ENCODE measurements at regions not wholly inside any gene's neighbourhood (a gene's known extent, or its start where the extent isn't known, plus 50 kb on each side); places are given as distances from the start of the nearest gene placed in this dataset.

DNA sequence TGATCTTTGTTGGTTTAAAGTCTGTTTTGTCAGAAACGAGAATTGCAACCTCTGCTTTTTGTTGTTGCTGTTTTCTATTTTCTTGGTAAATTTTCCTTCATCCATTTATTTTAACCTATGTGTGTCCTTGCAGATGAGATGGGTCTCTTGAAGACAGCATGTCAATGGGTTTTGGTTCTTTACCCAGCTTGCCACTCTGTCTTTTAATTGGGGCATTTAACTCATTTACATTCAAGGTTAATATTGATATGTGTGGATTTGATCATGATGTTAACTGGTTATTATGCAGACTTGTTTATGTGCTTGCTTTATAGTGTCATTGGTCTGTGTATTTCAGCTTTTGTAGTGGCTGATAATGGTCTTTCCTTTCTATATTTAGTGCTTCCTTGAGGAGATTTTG lies 327.9 kb upstream of the SYT4 start:
- H3K9me3 ChIP-seq (replicated peaks in 1 of 2; ENCODE audit: control insufficient read depth in 2 of 2, insufficient read depth in 1 of 2, low read depth in 1 of 2, low read length in 2 of 2) = peaks cover 0 to 2% of the 10 kb centered on the region in 2 donors
- no peak overlapping the region for H2BK15ac ChIP-seq (ENCODE audit: low read length)
- no peak overlapping the region for H3K18ac ChIP-seq (ENCODE audit: low read length)
- H2AK5ac ChIP-seq (ENCODE audit: low read depth, low read length) = no peak overlapping the region
- no peak overlapping the region for H2BK12ac ChIP-seq (ENCODE audit: low read length)
- no peaks in the 10 kb centered on the region for H3K36me3 ChIP-seq (replicated peaks in 1 of 2; ENCODE audit: control insufficient read depth in 2 of 2, insufficient read depth in 2 of 2, low read length in 2 of 2)
- H2BK5ac ChIP-seq (ENCODE audit: low read length) = no peak overlapping the region
- no peak overlapping the region for H3K4ac ChIP-seq (ENCODE audit: low read length)
- H2AFZ ChIP-seq (ENCODE audit: low read length) = no peak overlapping the region
- H4K8ac ChIP-seq (ENCODE audit: low read depth, low read length) = no peak overlapping the region
- H3K9ac ChIP-seq (ENCODE audit: low read depth, low read length, poor library complexity) = no peak overlapping the region
- peaks cover 0 to 9% (median 0%) of the 10 kb centered on the region in 3 experiments for H3K27me3 ChIP-seq (ENCODE audit: control insufficient read depth in 3 of 3, insufficient read depth in 3 of 3, low read depth in 1 of 3, low read length in 3 of 3)
- no peak overlapping the region for H3K23ac ChIP-seq (ENCODE audit: low read depth, low read length, poor library complexity)
- no peaks in the 10 kb centered on the region for H3K4me1 ChIP-seq (ENCODE audit: control insufficient read depth in 2 of 2, insufficient read depth in 1 of 2, low read depth in 1 of 2, low read length in 2 of 2)
- no peaks in the 10 kb centered on the region for H3K79me1 ChIP-seq (ENCODE audit: low read depth, low read length)
- no peak overlapping the region for H3K27ac ChIP-seq (replicated peaks; ENCODE audit: low read length)
- no peak overlapping the region for H4K91ac ChIP-seq (ENCODE audit: low read depth, low read length, poor library complexity)
- no peak overlapping the region for H2BK120ac ChIP-seq (ENCODE audit: low read depth, low read length)
- H3K14ac ChIP-seq (ENCODE audit: low read length) = no peak overlapping the region
- no peak overlapping the region for H3K4me2 ChIP-seq (ENCODE audit: insufficient read depth, low read length, poor library complexity, severe bottlenecking)
- DNase-seq (ENCODE audit: low spot score) = no peak
- H3K4me3 ChIP-seq (ENCODE audit: low read length in 2 of 2) = no peak overlapping the region
- WGBS, 2 donors (ENCODE audit: extremely low coverage in 2 of 2, insufficient read length in 2 of 2, insufficient replicate concordance in 1 of 2) = no CpG with 5 or more reads among the region's 1 CpG

GRCh38 chr18:43606795-43607194 lies 329.5 kb upstream of the SYT4 start:
- H4K91ac ChIP-seq (ENCODE audit: low read depth, low read length, poor library complexity) = no peak overlapping the region
- no peak overlapping the region for H3K9ac ChIP-seq (ENCODE audit: low read depth, low read length, poor library complexity)
- no peak overlapping the region for H2AK5ac ChIP-seq (ENCODE audit: low read depth, low read length)
- H2BK15ac ChIP-seq (ENCODE audit: low read length) = no peak overlapping the region
- H3K14ac ChIP-seq (ENCODE audit: low read length) = no peak overlapping the region
- no peak overlapping the region for H2AFZ ChIP-seq (ENCODE audit: low read length)
- H3K4me2 ChIP-seq (ENCODE audit: insufficient read depth, low read length, poor library complexity, severe bottlenecking) = no peak overlapping the region
- H3K23ac ChIP-seq (ENCODE audit: low read depth, low read length, poor library complexity) = no peak overlapping the region
- H2BK12ac ChIP-seq (ENCODE audit: low read length) = no peak overlapping the region
- peaks cover 0 to 2% of the 10 kb centered on the region in 2 donors for H3K9me3 ChIP-seq (replicated peaks in 1 of 2; ENCODE audit: control insufficient read depth in 2 of 2, insufficient read depth in 1 of 2, low read depth in 1 of 2, low read length in 2 of 2)
- H3K79me1 ChIP-seq (ENCODE audit: low read depth, low read length) = no peaks in the 10 kb centered on the region
- H3K36me3 ChIP-seq (replicated peaks in 1 of 2; ENCODE audit: control insufficient read depth in 2 of 2, insufficient read depth in 2 of 2, low read length in 2 of 2) = no peaks in the 10 kb centered on the region
- H4K8ac ChIP-seq (ENCODE audit: low read depth, low read length) = no peak overlapping the region
- no peak for DNase-seq (ENCODE audit: low spot score)
- H3K4me1 ChIP-seq (ENCODE audit: control insufficient read depth in 2 of 2, insufficient read depth in 1 of 2, low read depth in 1 of 2, low read length in 2 of 2) = no peaks in the 10 kb centered on the region
- peaks cover 0 to 13% (median 0%) of the 10 kb centered on the region in 3 experiments for H3K27me3 ChIP-seq (ENCODE audit: control insufficient read depth in 3 of 3, insufficient read depth in 3 of 3, low read depth in 1 of 3, low read length in 3 of 3)
- no CpG with 5 or more reads among the region's 5 CpGs for WGBS, 2 donors (ENCODE audit: extremely low coverage in 2 of 2, insufficient read length in 2 of 2, insufficient replicate concordance in 1 of 2)
- no peak overlapping the region for H2BK120ac ChIP-seq (ENCODE audit: low read depth, low read length)
- peak overlapping the region in 1 of 2 donors; percentile 47 for H3K4me3 ChIP-seq (ENCODE audit: low read length in 2 of 2)
- no peak overlapping the region for H3K4ac ChIP-seq (ENCODE audit: low read length)
- H2BK5ac ChIP-seq (ENCODE audit: low read length) = no peak overlapping the region
- H3K27ac ChIP-seq (replicated peaks; ENCODE audit: low read length) = no peak overlapping the region
- peak overlapping the region; percentile 25 for H3K18ac ChIP-seq (ENCODE audit: low read length)

- no peak overlapping the region for H2BK5ac ChIP-seq (ENCODE audit: low read length)
- DNase-seq (ENCODE audit: low spot score) = peak; percentile 45
- no peak overlapping the region for H2BK12ac ChIP-seq (ENCODE audit: low read length)
- no peak overlapping the region for H3K4me3 ChIP-seq (ENCODE audit: low read length in 2 of 2)
- no peaks in the 10 kb centered on the region for H3K79me1 ChIP-seq (ENCODE audit: low read depth, low read length)
- H4K91ac ChIP-seq (ENCODE audit: low read depth, low read length, poor library complexity) = no peak overlapping the region
- no peak overlapping the region for H4K8ac ChIP-seq (ENCODE audit: low read depth, low read length)
- no peaks in the 10 kb centered on the region for H3K9me3 ChIP-seq (replicated peaks in 1 of 2; ENCODE audit: control insufficient read depth in 2 of 2, insufficient read depth in 1 of 2, low read depth in 1 of 2, low read length in 2 of 2)
- H3K18ac ChIP-seq (ENCODE audit: low read length) = no peak overlapping the region
- WGBS, 2 donors (ENCODE audit: extremely low coverage in 2 of 2, insufficient read length in 2 of 2, insufficient replicate concordance in 1 of 2) = no CpG with 5 or more reads among the region's 2 CpGs
- H3K27me3 ChIP-seq (ENCODE audit: control insufficient read depth in 3 of 3, insufficient read depth in 3 of 3, low read depth in 1 of 3, low read length in 3 of 3) = no peaks in the 10 kb centered on the region
- no peak overlapping the region for H2BK15ac ChIP-seq (ENCODE audit: low read length)
- no peak overlapping the region for H2AK5ac ChIP-seq (ENCODE audit: low read depth, low read length)
- H2AFZ ChIP-seq (ENCODE audit: low read length) = no peak overlapping the region
- H3K4me2 ChIP-seq (ENCODE audit: insufficient read depth, low read length, poor library complexity, severe bottlenecking) = no peak overlapping the region
- no peak overlapping the region for H3K9ac ChIP-seq (ENCODE audit: low read depth, low read length, poor library complexity)
- no peak overlapping the region for H3K4ac ChIP-seq (ENCODE audit: low read length)
- no peaks in the 10 kb centered on the region for H3K36me3 ChIP-seq (replicated peaks in 1 of 2; ENCODE audit: control insufficient read depth in 2 of 2, insufficient read depth in 2 of 2, low read length in 2 of 2)
- no peaks in the 10 kb centered on the region for H3K4me1 ChIP-seq (ENCODE audit: control insufficient read depth in 2 of 2, insufficient read depth in 1 of 2, low read depth in 1 of 2, low read length in 2 of 2)
- H2BK120ac ChIP-seq (ENCODE audit: low read depth, low read length) = no peak overlapping the region
- H3K14ac ChIP-seq (ENCODE audit: low read length) = no peak overlapping the region
- H3K23ac ChIP-seq (ENCODE audit: low read depth, low read length, poor library complexity) = no peak overlapping the region
- H3K27ac ChIP-seq (replicated peaks; ENCODE audit: low read length) = no peak overlapping the region
These were observed 343.6 kb upstream of the SYT4 start for GRCh38 chr18:43620936-43621335.

- H3K79me1 ChIP-seq (ENCODE audit: low read depth, low read length) = no peaks in the 10 kb centered on the region
- no peak overlapping the region for H2BK15ac ChIP-seq (ENCODE audit: low read length)
- no peak overlapping the region for H3K4ac ChIP-seq (ENCODE audit: low read length)
- no peaks in the 10 kb centered on the region for H3K4me1 ChIP-seq (ENCODE audit: control insufficient read depth in 2 of 2, insufficient read depth in 1 of 2, low read depth in 1 of 2, low read length in 2 of 2)
- no peak for DNase-seq (ENCODE audit: low spot score)
- H3K9me3 ChIP-seq (replicated peaks in 1 of 2; ENCODE audit: control insufficient read depth in 2 of 2, insufficient read depth in 1 of 2, low read depth in 1 of 2, low read length in 2 of 2) = no peaks in the 10 kb centered on the region
- no peak overlapping the region for H3K9ac ChIP-seq (ENCODE audit: low read depth, low read length, poor library complexity)
- H4K8ac ChIP-seq (ENCODE audit: low read depth, low read length) = no peak overlapping the region
- H2BK120ac ChIP-seq (ENCODE audit: low read depth, low read length) = no peak overlapping the region
- no peak overlapping the region for H3K4me2 ChIP-seq (ENCODE audit: insufficient read depth, low read length, poor library complexity, severe bottlenecking)
- H3K18ac ChIP-seq (ENCODE audit: low read length) = no peak overlapping the region
- H3K14ac ChIP-seq (ENCODE audit: low read length) = no peak overlapping the region
- no peak overlapping the region for H2BK5ac ChIP-seq (ENCODE audit: low read length)
- H3K27ac ChIP-seq (replicated peaks; ENCODE audit: low read length) = no peak overlapping the region
- H2AK5ac ChIP-seq (ENCODE audit: low read depth, low read length) = no peak overlapping the region
- H3K27me3 ChIP-seq (ENCODE audit: control insufficient read depth in 3 of 3, insufficient read depth in 3 of 3, low read depth in 1 of 3, low read length in 3 of 3) = no peaks in the 10 kb centered on the region
- H3K23ac ChIP-seq (ENCODE audit: low read depth, low read length, poor library complexity) = no peak overlapping the region
- H2BK12ac ChIP-seq (ENCODE audit: low read length) = no peak overlapping the region
- no CpG with 5 or more reads among the region's 3 CpGs for WGBS, 2 donors (ENCODE audit: extremely low coverage in 2 of 2, insufficient read length in 2 of 2, insufficient replicate concordance in 1 of 2)
- no peaks in the 10 kb centered on the region for H3K36me3 ChIP-seq (replicated peaks in 1 of 2; ENCODE audit: control insufficient read depth in 2 of 2, insufficient read depth in 2 of 2, low read length in 2 of 2)
- no peak overlapping the region for H2AFZ ChIP-seq (ENCODE audit: low read length)
- H3K4me3 ChIP-seq (ENCODE audit: low read length in 2 of 2) = no peak overlapping the region
- no peak overlapping the region for H4K91ac ChIP-seq (ENCODE audit: low read depth, low read length, poor library complexity)
These were observed 344.7 kb upstream of the SYT4 start for GRCh38 chr18:43622024-43622423.
